Large intestine (tissue), 3 donors: ENCODE measurements at regions not wholly inside any gene's neighbourhood (a gene's known extent, or its start where the extent isn't known, plus 50 kb on each side); places are given as distances from the start of the nearest gene placed in this dataset.

Source experiments
- DNase-seq, 2 donors: peaks; one replicate each; pipeline versions ENCODE4 v3.0.0 to v3.0.0-alpha.2; 2013
- H3K27ac ChIP-seq: one replicate; pipeline ENCODE4 v1.5.1; 2013; ENCODE audit warnings: low read length
- H3K27me3 ChIP-seq: 2 replicates; pipeline ENCODE4 v1.6.1; 2013; ENCODE audit warnings: low read length; ENCODE audit not compliant: control insufficient read depth, insufficient read depth
- H3K36me3 ChIP-seq: 2 replicates; pipeline ENCODE4 v1.6.1; 2013; ENCODE audit warnings: low read length; ENCODE audit not compliant: control insufficient read depth, insufficient read depth
- H3K4me1 ChIP-seq: one replicate; pipeline ENCODE4 v1.6.1; 2013; ENCODE audit warnings: low read length; ENCODE audit not compliant: control insufficient read depth, insufficient read depth
- H3K4me3 ChIP-seq: one replicate; pipeline ENCODE4 v1.5.1; 2013; ENCODE audit warnings: low read length
- H3K9me3 ChIP-seq: one replicate; pipeline ENCODE4 v1.6.1; 2013; ENCODE audit warnings: mild to moderate bottlenecking, low read depth, low read length, moderate library complexity; ENCODE audit not compliant: control insufficient read depth
- WGBS: methylation state at CpG from one replicate; pipeline ENCODE4 v1.1.5; 2013; ENCODE audit warnings: low lambda C conversion rate; ENCODE audit not compliant: insufficient coverage; 5-methylcytosine and 5-hydroxymethylcytosine counted together

DNA sequence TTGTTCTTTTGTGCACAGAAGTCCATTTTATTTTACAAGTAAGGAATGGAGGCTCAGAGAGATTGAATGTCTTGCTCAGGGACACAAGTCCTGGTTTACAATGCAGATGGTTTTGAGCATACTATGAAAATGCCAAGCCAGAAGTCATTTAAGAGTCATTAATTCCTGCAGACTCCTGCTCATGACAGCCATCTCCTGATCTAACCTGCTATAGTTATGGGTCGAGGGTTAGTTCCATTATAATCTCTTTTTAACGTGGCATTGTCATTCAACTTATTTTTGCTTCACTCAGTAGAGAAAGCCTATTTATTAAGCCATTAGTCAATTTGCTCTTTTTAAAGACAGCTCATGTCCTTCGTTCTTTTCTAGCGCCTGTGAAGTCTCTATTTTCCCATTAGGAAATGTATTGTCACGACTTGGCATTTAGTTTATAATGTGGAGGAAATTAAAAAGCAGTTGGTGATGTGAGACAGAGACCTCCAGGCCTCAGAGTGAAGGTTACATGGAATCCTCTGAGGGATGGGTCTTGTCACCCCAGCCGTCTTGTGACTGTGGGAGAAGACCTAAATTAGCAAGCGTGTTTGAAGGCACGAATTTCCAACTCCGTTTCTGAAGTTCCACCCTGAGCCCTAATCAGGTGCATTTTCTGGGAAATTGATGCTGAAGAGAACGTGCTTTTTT, 84.1 kb downstream of the ACTBL2 start:
- Histone ChIP-seq H3K36me3 (no peaks in the 10 kb centered on the region), H3K27ac (no peak overlapping the region), H3K4me1 (no peaks in the 10 kb centered on the region), H3K27me3 (no peaks in the 10 kb centered on the region), H3K9me3 (no peaks in the 10 kb centered on the region), H3K4me3 (no peak overlapping the region)
- DNase-seq = no peak
- 92% methylated on average over 2 of the region's 10 CpGs for WGBS

DNA sequence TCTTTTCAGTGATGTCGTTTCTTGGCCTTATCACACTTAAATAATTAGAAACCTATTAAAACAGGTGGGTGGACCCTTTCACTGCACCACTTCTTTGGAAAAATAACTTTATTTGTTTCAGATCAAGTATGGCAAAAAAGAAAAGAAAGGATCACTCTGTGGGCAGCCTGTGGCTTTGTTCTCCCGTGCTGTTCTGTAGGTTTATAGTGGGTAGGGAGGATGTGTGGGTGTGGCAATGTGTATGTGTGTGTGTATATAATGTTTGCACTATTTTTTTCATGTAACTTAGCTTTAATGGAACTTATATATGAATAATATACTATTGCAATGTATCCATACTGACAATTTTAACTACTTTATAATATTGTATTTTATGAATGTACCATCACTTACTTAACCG, 85.9 kb downstream of the ACTBL2 start:
- 100% methylated on average over 1 of the region's 3 CpGs for WGBS
- Histone ChIP-seq H3K4me3 (no peak overlapping the region), H3K27me3 (no peaks in the 10 kb centered on the region), H3K27ac (no peak overlapping the region), H3K36me3 (no peaks in the 10 kb centered on the region), H3K9me3 (no peaks in the 10 kb centered on the region), H3K4me1 (no peaks in the 10 kb centered on the region)
- no peak for DNase-seq

DNA sequence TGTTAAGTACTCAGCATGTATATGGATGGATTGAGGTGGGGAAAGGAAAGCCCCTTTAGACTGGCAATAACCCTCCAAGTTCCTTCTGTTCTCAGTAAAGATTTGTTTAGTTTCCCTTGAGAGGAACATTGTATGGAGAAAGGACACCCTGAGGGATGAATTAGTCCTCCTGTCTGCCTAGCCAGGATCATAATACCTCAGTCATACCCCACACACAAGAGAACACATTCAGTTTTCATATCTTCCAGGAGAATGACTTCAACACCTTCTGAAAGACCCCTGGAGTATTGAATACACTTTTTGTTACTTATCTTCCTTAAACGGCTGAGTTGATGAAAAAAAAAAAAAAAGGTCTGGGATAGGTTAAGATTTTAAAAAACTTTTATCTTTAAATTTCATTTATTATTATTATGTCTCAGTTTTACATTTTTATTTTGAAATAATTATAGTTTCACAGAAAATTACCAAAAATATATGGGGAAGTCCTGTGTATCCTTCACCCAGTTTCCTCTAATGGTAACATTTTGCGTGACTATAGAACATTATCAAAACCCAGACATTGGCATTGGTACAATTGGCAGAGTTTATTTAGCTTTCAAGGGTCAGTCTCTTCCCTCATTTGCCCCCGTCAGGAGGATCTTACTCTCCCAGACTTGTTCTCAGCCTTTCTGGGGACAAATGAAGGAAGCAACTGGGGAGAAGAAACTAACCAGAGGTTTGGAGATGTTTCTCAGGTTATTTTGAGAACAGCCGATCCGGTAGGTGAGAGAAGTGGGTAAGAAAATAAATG, 88.0 kb downstream of the ACTBL2 start:
- H3K4me3 ChIP-seq = no peak overlapping the region
- DNase-seq = no peak
- no peaks in the 10 kb centered on the region for H3K36me3 ChIP-seq
- H3K27me3 ChIP-seq = no peaks in the 10 kb centered on the region
- no peaks in the 10 kb centered on the region for H3K9me3 ChIP-seq
- no peaks in the 10 kb centered on the region for H3K4me1 ChIP-seq
- H3K27ac ChIP-seq = no peak overlapping the region
- 67% methylated on average over 1 of the region's 5 CpGs for WGBS

DNA sequence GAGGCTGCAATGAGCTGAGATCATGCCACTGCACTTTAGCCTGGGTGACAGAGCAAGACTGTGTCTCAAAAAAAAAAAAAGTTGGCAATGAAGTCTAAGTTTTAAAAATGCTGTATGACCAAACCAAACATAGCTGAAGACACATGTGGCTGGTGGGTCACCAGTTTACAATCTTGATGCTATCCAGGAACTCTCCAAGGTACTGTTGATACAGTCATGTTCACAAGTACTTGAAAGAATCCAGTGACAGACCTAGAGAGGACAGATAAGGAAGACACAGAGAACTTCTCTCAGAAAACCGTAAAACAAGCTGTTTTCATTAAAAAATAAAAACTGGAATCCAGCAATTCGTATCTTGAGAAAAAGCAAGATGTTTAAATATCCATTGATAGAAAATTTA, 95.7 kb downstream of the ACTBL2 start:
- 92% methylated on average over 2 of the region's 2 CpGs for WGBS
- Histone ChIP-seq H3K27ac (no peak overlapping the region), H3K27me3 (no peaks in the 10 kb centered on the region), H3K9me3 (no peaks in the 10 kb centered on the region), H3K4me3 (no peak overlapping the region), H3K36me3 (no peaks in the 10 kb centered on the region), H3K4me1 (no peaks in the 10 kb centered on the region)
- DNase-seq = no peak

DNA sequence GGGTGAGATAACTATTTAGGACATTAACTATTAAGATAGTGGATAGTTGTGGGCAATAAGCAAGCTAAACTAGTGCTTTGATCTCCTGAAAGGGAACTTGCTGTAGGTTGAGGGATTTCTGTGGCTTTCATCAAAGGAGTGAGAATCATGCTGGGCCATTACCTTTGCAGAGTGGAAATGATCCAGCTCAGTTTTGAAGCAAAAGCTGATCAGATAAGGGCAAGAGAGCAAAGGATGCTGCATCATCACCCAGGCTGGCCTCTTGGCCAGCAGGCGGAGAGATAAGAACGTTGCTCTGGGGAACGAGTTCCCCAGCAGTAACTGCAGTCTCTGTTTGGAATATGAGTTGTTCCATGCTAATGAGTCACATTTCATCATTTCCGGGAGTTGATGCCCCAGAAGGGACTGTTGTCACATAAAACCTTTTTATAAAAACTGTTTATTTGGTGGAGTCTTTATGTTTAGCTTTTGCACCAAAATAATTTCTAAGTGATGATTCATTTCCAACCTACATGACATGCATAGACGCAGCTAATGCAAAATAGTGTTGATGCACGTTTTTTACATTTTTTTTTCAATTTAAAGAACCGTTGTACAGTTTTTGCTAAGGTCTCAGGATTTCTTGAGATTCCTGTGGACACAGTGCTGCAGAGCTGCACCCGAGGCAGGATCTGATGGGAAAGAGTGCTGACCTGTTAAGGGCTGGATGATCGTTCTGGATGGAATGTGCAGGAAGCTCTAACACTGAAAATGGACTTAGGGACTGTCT, 99.3 kb downstream of the ACTBL2 start:
- 20% methylated on average over 2 of the region's 9 CpGs for WGBS

DNA sequence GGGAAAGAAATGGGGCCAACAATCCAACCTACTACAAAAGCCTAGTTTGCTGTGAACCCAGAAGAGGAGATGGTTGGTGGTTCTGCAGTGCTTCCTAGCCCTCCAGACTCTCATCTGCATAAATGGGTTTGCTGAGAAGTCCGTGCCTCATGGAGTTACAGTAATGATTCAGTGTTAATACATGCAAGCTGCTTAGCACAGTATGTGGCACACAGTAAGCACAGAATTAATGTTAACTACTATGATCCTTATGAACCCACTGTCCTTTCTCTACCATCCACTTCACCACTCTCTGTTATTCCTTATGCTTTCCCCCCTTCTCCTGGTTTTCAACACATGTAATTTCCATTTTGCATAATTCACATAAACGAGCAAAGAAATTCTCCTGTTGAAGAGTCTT, 100.0 kb downstream of the ACTBL2 start:
- H3K27ac ChIP-seq = no peak overlapping the region
- no CpG with 5 or more reads among the region's 2 CpGs for WGBS

More for the DNA sequence above, 99.3 kb downstream of the ACTBL2 start:
- Histone ChIP-seq H3K4me1 (no peaks in the 10 kb centered on the region), H3K36me3 (no peaks in the 10 kb centered on the region), H3K27me3 (no peaks in the 10 kb centered on the region), H3K9me3 (no peaks in the 10 kb centered on the region), H3K27ac (no peak overlapping the region), H3K4me3 (no peak overlapping the region)
- DNase-seq = peak; percentile 9 to 15

DNA sequence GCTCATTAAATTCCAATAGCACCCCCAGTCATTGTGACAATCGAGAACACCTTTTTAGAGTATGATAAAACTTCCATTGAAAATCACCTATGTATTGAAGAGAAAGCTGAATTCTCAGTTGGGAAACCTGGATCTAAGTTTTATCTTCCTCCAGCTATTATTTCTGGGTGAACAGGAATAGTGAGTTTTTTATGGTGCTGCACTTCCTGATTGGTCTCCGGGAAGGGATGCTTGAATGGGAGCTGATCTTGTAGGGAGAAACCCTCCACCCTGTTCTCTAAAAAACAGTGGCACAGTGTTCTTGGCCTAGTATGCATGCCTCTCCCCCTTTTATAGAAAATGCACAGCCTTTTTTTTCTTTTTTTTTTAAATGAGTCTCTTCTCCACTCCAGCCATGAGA, 112.2 kb downstream of the ACTBL2 start:
- H3K4me1 ChIP-seq = no peaks in the 10 kb centered on the region
- H3K27me3 ChIP-seq = peaks cover 4% of the 10 kb centered on the region
- DNase-seq = no peak
- H3K4me3 ChIP-seq = no peak overlapping the region
- H3K9me3 ChIP-seq = no peaks in the 10 kb centered on the region
- no peaks in the 10 kb centered on the region for H3K36me3 ChIP-seq
- WGBS = no CpG with 5 or more reads among the region's 2 CpGs
- no peak overlapping the region for H3K27ac ChIP-seq

More for the DNA sequence above, 100.0 kb downstream of the ACTBL2 start:
- H3K4me1 ChIP-seq = no peaks in the 10 kb centered on the region
- no peaks in the 10 kb centered on the region for H3K9me3 ChIP-seq
- no peak overlapping the region for H3K4me3 ChIP-seq
- H3K27me3 ChIP-seq = no peaks in the 10 kb centered on the region
- no peak for DNase-seq
- H3K36me3 ChIP-seq = no peaks in the 10 kb centered on the region

DNA sequence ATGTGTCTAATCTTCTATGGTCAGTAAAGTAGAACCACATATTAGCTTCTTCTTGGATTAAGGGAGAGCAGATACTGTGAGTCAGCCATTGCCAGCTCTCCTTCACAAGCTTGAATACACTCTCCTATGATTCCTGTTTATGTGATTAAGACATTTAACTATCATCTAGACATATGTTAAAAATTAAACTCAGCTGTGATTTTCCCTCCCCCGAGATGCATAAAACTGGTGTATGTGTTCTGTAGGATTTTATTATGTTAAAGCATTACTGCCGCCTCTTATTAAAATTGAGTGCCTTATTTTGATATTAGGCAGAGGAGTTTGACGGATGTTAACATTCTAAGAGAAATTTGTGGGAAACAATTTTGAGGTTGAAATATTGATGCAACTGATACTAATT, 114.6 kb downstream of the ACTBL2 start:
- peaks cover 6% of the 10 kb centered on the region for H3K27me3 ChIP-seq
- H3K27ac ChIP-seq = no peak overlapping the region
- WGBS = 92% methylated on average over 2 of the region's 3 CpGs
- DNase-seq = no peak
- no peaks in the 10 kb centered on the region for H3K36me3 ChIP-seq
- no peaks in the 10 kb centered on the region for H3K9me3 ChIP-seq
- H3K4me1 ChIP-seq = no peaks in the 10 kb centered on the region
- no peak overlapping the region for H3K4me3 ChIP-seq

DNA sequence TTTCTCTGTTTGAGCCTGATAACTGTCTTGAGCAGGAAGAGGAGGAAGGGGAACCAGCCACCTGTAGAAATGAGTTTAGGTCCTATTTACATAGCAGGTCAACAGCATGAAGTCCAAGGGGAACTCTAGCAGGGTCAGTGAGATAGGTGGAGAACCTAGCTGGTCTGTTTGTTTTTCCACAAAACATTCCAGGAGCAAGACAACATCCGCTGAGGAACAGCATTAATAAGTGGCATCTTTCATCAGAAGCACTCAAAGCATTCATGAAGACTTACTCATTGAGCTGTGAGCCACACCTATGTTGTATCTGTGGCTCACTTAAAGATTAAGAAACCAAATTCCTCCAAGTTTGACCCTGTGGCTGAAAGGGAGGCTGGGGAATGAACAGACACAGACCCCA, 115.9 kb downstream of the ACTBL2 start:
- no peak overlapping the region for H3K4me3 ChIP-seq
- H3K27me3 ChIP-seq = peaks cover 6% of the 10 kb centered on the region
- no peaks in the 10 kb centered on the region for H3K36me3 ChIP-seq
- H3K9me3 ChIP-seq = no peaks in the 10 kb centered on the region
- 100% methylated on average over 1 of the region's 1 CpG for WGBS
- no peak for DNase-seq
- no peak overlapping the region for H3K27ac ChIP-seq
- no peaks in the 10 kb centered on the region for H3K4me1 ChIP-seq

DNA sequence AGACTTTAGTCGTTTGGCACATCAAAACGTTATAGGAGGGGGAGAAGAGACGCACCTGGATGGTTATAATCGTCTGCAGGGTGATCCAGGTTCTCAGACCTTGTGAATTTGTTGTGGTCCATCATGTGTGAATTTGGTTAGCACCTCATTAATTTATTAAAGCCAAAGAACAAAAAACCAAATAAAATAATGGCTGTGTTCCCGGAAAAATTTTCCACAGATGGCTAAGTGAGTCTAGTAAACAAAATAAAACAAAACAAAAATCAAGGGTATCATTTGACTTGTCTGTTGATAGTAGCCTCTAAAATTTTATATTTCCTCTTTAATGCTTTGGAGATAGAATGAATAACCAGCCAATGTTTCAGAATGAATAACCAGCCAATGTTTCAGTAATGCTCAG, 119.7 kb downstream of the ACTBL2 start:
- no peak overlapping the region for H3K27ac ChIP-seq
- peaks cover 6% of the 10 kb centered on the region for H3K27me3 ChIP-seq
- H3K9me3 ChIP-seq = no peaks in the 10 kb centered on the region
- no peaks in the 10 kb centered on the region for H3K4me1 ChIP-seq
- no peaks in the 10 kb centered on the region for H3K36me3 ChIP-seq
- WGBS = 100% methylated on average over 1 of the region's 5 CpGs
- no peak for DNase-seq
- H3K4me3 ChIP-seq = no peak overlapping the region
